ENCODE measurements at regions not wholly inside any gene's neighbourhood (a gene's known extent, or its start where the extent isn't known, plus 50 kb on each side); places are given as distances from the start of the nearest gene placed in this dataset.

DNA sequence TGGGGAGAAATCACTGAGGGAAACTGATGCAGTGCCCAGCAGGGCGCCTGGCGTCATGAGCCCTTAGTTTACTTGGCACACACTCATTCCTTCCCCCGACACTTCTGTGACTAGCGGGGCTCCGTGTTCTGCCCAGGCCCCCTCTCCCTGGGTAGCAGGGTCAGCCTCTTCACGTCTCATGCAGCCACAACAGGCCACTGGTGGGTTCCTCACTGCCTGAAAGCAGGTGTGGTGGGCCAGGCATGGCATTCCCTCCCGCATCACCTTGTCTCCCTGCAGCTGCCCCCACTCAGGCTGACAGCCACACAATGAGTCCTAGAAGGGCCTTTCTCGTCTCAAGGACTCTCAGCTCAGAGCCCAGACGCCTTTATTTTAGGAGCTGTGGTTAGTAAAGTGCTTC, 51.1 kb upstream of the CPLX2 start:
- H3K27ac ChIP-seq (ENCODE audit: low read depth, low read length, poor library complexity, severe bottlenecking), result no peak overlapping the region
- no peak overlapping the region for H3K4me2 ChIP-seq (ENCODE audit: low read length)
- TF ChIP-seq EZH2phosphoT487 (IDR thresholded peaks at IDR 0.05; ENCODE audit: borderline replicate concordance, low read depth, low read length), result no peak
- H3K4me1 ChIP-seq (ENCODE audit: insufficient read depth, low read length, poor library complexity, severe bottlenecking), result no peaks in the 10 kb centered on the region
- ChIA-PET CTCF (ENCODE audit: unreplicated experiment) (no interaction called here), POLR2A (no interaction called here)
- H3K36me3 ChIP-seq (ENCODE audit: insufficient read depth, low read length), result no peaks in the 10 kb centered on the region
- BruUV-seq (replicated peaks), result no TSS peak
- no peaks in the 10 kb centered on the region for H4K20me1 ChIP-seq (ENCODE audit: insufficient read depth, low read length)
- no peak for DNase-seq (ENCODE audit: low spot score)
- no peak overlapping the region for H3K4me3 ChIP-seq (ENCODE audit: low read depth, low read length, poor library complexity, severe bottlenecking)
- H2AFZ ChIP-seq (ENCODE audit: low read length), result no peak overlapping the region
- H3K79me2 ChIP-seq (ENCODE audit: insufficient read depth, low read depth, low read length), result no peaks in the 10 kb centered on the region
- no peaks in the 10 kb centered on the region for H3K9me2 ChIP-seq (ENCODE audit: insufficient read depth, low read length)
- H3K9me3 ChIP-seq (ENCODE audit: low read length), result no peaks in the 10 kb centered on the region
- intact Hi-C loops (cut with micrococcal nuclease; ENCODE audit: unreplicated experiment), result no loop called here

Data from OCI-LY7 (cell line).